Upper lobe of left lung (tissue), 4 donors: ENCODE measurements at regions not wholly inside any gene's neighbourhood (a gene's known extent, or its start where the extent isn't known, plus 50 kb on each side); places are given as distances from the start of the nearest gene placed in this dataset.

Source experiments
- EP300 ChIP-seq, 4 donors: sonication (generic); formaldehyde crosslinking; IDR thresholded peaks; one replicate each; pipeline ENCODE4 v1.5.1; 2017; ENCODE audit warnings: antibody characterized with exemption in 4 of 4, control low read depth in 2 of 4
- POLR2A ChIP-seq, 4 donors: fragments of 450-650 bp; IDR thresholded peaks; one replicate each; pipeline ENCODE4 v1.5.1; 2016 to 2017; ENCODE audit warnings: antibody characterized with exemption in 4 of 4, mild to moderate bottlenecking in 2 of 4
- TF ChIP-seq, protein P1 (sequence below), 6 experiments: fragments of 450-650 bp in 4 of 6; fragments of 200-600 bp in 2 of 6; sonication (generic) in 2 of 6; IDR thresholded peaks; one replicate each; pipeline ENCODE4 v1.5.1; 2016 to 2019; ENCODE audit warnings: antibody characterized with exemption in 6 of 6

GRCh38 chr2:14199040-14199439 is 433.5 kb upstream of the LRATD1 start:
- TF ChIP-seq POLR2A (IDR thresholded peaks at IDR 0.05) (no peak), EP300 (IDR thresholded peaks at IDR 0.05) (no peak)
- TF ChIP-seq, protein P1, sequence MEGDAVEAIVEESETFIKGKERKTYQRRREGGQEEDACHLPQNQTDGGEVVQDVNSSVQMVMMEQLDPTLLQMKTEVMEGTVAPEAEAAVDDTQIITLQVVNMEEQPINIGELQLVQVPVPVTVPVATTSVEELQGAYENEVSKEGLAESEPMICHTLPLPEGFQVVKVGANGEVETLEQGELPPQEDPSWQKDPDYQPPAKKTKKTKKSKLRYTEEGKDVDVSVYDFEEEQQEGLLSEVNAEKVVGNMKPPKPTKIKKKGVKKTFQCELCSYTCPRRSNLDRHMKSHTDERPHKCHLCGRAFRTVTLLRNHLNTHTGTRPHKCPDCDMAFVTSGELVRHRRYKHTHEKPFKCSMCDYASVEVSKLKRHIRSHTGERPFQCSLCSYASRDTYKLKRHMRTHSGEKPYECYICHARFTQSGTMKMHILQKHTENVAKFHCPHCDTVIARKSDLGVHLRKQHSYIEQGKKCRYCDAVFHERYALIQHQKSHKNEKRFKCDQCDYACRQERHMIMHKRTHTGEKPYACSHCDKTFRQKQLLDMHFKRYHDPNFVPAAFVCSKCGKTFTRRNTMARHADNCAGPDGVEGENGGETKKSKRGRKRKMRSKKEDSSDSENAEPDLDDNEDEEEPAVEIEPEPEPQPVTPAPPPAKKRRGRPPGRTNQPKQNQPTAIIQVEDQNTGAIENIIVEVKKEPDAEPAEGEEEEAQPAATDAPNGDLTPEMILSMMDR (IDR thresholded peaks at IDR 0.05): no peak
